Duodenal mucosa (tissue), 2 donors: ENCODE measurements at regions not wholly inside any gene's neighbourhood (a gene's known extent, or its start where the extent isn't known, plus 50 kb on each side); places are given as distances from the start of the nearest gene placed in this dataset.

ENCODE experiments used
- H3K27ac ChIP-seq: one replicate; pipeline ENCODE4 v1.7.0; 2013; ENCODE audit warnings: low read depth, low read length
- H3K27me3 ChIP-seq, 2 donors: one replicate each; pipeline ENCODE4 v1.7.0; 2013; ENCODE audit warnings: low read length in 2 of 2, control low read depth in 1 of 2; ENCODE audit not compliant: insufficient read depth in 2 of 2, control insufficient read depth in 1 of 2
- H3K36me3 ChIP-seq, 2 donors: one replicate each; pipeline ENCODE4 v1.7.0; 2013; ENCODE audit warnings: low read length in 2 of 2, control low read depth in 1 of 2; ENCODE audit not compliant: insufficient read depth in 2 of 2, control insufficient read depth in 1 of 2
- H3K4me1 ChIP-seq, 2 donors: one replicate each; pipeline ENCODE4 v1.7.0; 2013; ENCODE audit warnings: low read length in 2 of 2, control low read depth in 1 of 2; ENCODE audit not compliant: insufficient read depth in 2 of 2, control insufficient read depth in 1 of 2
- H3K4me3 ChIP-seq, 2 donors: one replicate each; pipeline ENCODE4 v1.7.0; 2013; ENCODE audit warnings: low read length in 2 of 2, low read depth in 1 of 2
- H3K9ac ChIP-seq, 2 donors: one replicate each; pipeline ENCODE4 v1.7.0; 2013; ENCODE audit warnings: low read length in 2 of 2, low read depth in 1 of 2
- H3K9me3 ChIP-seq, 2 donors: one replicate each; pipeline ENCODE4 v1.7.0; 2013; ENCODE audit warnings: low read length in 2 of 2, control low read depth in 1 of 2; ENCODE audit not compliant: control insufficient read depth in 1 of 2

GRCh38 chr11:104432981-104433380 lies 269.0 kb upstream of the PDGFD start:
- H3K9ac ChIP-seq: no peak overlapping the region
- no peaks in the 10 kb centered on the region for H3K9me3 ChIP-seq
- H3K27me3 ChIP-seq: no peaks in the 10 kb centered on the region
- no peak overlapping the region for H3K4me3 ChIP-seq
- no peaks in the 10 kb centered on the region for H3K4me1 ChIP-seq
- H3K27ac ChIP-seq: no peak overlapping the region
- H3K36me3 ChIP-seq: no peaks in the 10 kb centered on the region

GRCh38 chr11:104432526-104432925 lies 268.6 kb upstream of the PDGFD start:
- Histone ChIP-seq H3K27me3 (no peaks in the 10 kb centered on the region), H3K4me1 (no peaks in the 10 kb centered on the region), H3K9ac (no peak overlapping the region), H3K36me3 (no peaks in the 10 kb centered on the region), H3K9me3 (no peaks in the 10 kb centered on the region), H3K4me3 (no peak overlapping the region), H3K27ac (no peak overlapping the region)

- no peak overlapping the region for H3K27ac ChIP-seq
- H3K4me1 ChIP-seq: no peaks in the 10 kb centered on the region
- no peaks in the 10 kb centered on the region for H3K27me3 ChIP-seq
- no peak overlapping the region for H3K9ac ChIP-seq
- no peak overlapping the region for H3K4me3 ChIP-seq
- no peaks in the 10 kb centered on the region for H3K9me3 ChIP-seq
- H3K36me3 ChIP-seq: no peaks in the 10 kb centered on the region
Observed at GRCh38 chr11:104422324-104422944, 258.5 kb upstream of the PDGFD start.

- no peak overlapping the region for H3K4me3 ChIP-seq
- no peaks in the 10 kb centered on the region for H3K9me3 ChIP-seq
- H3K4me1 ChIP-seq: no peaks in the 10 kb centered on the region
- H3K27me3 ChIP-seq: no peaks in the 10 kb centered on the region
- H3K36me3 ChIP-seq: no peaks in the 10 kb centered on the region
- no peak overlapping the region for H3K27ac ChIP-seq
- H3K9ac ChIP-seq: no peak overlapping the region
Observed at GRCh38 chr11:104410336-104410735, 246.4 kb upstream of the PDGFD start.

GRCh38 chr11:104408630-104409029 lies 244.7 kb upstream of the PDGFD start:
- Histone ChIP-seq H3K27ac (no peak overlapping the region), H3K27me3 (no peaks in the 10 kb centered on the region), H3K4me3 (no peak overlapping the region), H3K9me3 (no peaks in the 10 kb centered on the region), H3K36me3 (no peaks in the 10 kb centered on the region), H3K9ac (no peak overlapping the region), H3K4me1 (no peaks in the 10 kb centered on the region)

GRCh38 chr11:104405277-104405676 lies 241.3 kb upstream of the PDGFD start:
- H3K4me3 ChIP-seq: no peak overlapping the region
- H3K27ac ChIP-seq: no peak overlapping the region
- no peaks in the 10 kb centered on the region for H3K27me3 ChIP-seq
- no peaks in the 10 kb centered on the region for H3K36me3 ChIP-seq
- H3K9me3 ChIP-seq: no peaks in the 10 kb centered on the region
- H3K9ac ChIP-seq: no peak overlapping the region
- no peaks in the 10 kb centered on the region for H3K4me1 ChIP-seq

- H3K4me1 ChIP-seq: no peaks in the 10 kb centered on the region
- no peak overlapping the region for H3K4me3 ChIP-seq
- H3K27ac ChIP-seq: no peak overlapping the region
- H3K27me3 ChIP-seq: no peaks in the 10 kb centered on the region
- H3K9ac ChIP-seq: no peak overlapping the region
- H3K36me3 ChIP-seq: no peaks in the 10 kb centered on the region
- H3K9me3 ChIP-seq: no peaks in the 10 kb centered on the region
Observed at GRCh38 chr11:104404231-104405175, 240.6 kb upstream of the PDGFD start.

- no peak overlapping the region for H3K4me3 ChIP-seq
Observed at GRCh38 chr11:104402812-104403521, 239.0 kb upstream of the PDGFD start.

GRCh38 chr11:104394508-104394907 lies 230.6 kb upstream of the PDGFD start:
- Histone ChIP-seq H3K9ac (no peak overlapping the region), H3K27me3 (no peaks in the 10 kb centered on the region), H3K4me3 (no peak overlapping the region), H3K27ac (no peak overlapping the region), H3K4me1 (no peaks in the 10 kb centered on the region), H3K9me3 (no peaks in the 10 kb centered on the region), H3K36me3 (no peaks in the 10 kb centered on the region)

More at GRCh38 chr11:104402812-104403521, 239.0 kb upstream of the PDGFD start:
- Histone ChIP-seq H3K9me3 (no peaks in the 10 kb centered on the region), H3K36me3 (no peaks in the 10 kb centered on the region), H3K9ac (no peak overlapping the region), H3K27ac (no peak overlapping the region), H3K27me3 (no peaks in the 10 kb centered on the region), H3K4me1 (no peaks in the 10 kb centered on the region)

GRCh38 chr11:104390651-104391050 lies 226.7 kb upstream of the PDGFD start:
- no peak overlapping the region for H3K4me3 ChIP-seq
- H3K4me1 ChIP-seq: no peaks in the 10 kb centered on the region
- no peaks in the 10 kb centered on the region for H3K9me3 ChIP-seq
- no peak overlapping the region for H3K27ac ChIP-seq
- no peaks in the 10 kb centered on the region for H3K36me3 ChIP-seq
- H3K9ac ChIP-seq: no peak overlapping the region
- no peaks in the 10 kb centered on the region for H3K27me3 ChIP-seq
